ENCODE measurements at regions not wholly inside any gene's neighbourhood (a gene's known extent, or its start where the extent isn't known, plus 50 kb on each side); places are given as distances from the start of the nearest gene placed in this dataset.
"Not testable (repeated sequence)": the region's sequence is repeated elsewhere in the genome, so short reads cannot be mapped to it uniquely, and the experiment has no call there.

GRCh38 chr2:236903978-236904377 lies 181.7 kb upstream of the COPS8 start:
- no peak for DNase-seq (ENCODE audit: low read depth)

GRCh38 chr2:236904389-236905263 lies 181.1 kb upstream of the COPS8 start:
- DNase-seq (ENCODE audit: low read depth): no peak

- no peak for DNase-seq (ENCODE audit: low read depth)
These were observed 179.7 kb upstream of the COPS8 start for GRCh38 chr2:236905976-236906375.

- no peak for DNase-seq (ENCODE audit: low read depth)
These were observed 177.1 kb upstream of the COPS8 start for GRCh38 chr2:236908439-236909192.

- no peak for DNase-seq (ENCODE audit: low read depth)
These were observed 176.5 kb upstream of the COPS8 start for GRCh38 chr2:236909193-236909504.

- DNase-seq (ENCODE audit: low read depth): no peak
These were observed 175.9 kb upstream of the COPS8 start for GRCh38 chr2:236909802-236910201.

- DNase-seq (ENCODE audit: low read depth): no peak
These were observed 174.8 kb upstream of the COPS8 start for GRCh38 chr2:236910781-236911495.

GRCh38 chr2:236912326-236913120 lies 173.2 kb upstream of the COPS8 start:
- DNase-seq (ENCODE audit: low read depth): no peak

GRCh38 chr2:236915186-236915585 lies 170.5 kb upstream of the COPS8 start:
- no peak for DNase-seq (ENCODE audit: low read depth)

GRCh38 chr2:236915726-236916125 lies 170.0 kb upstream of the COPS8 start:
- no peak for DNase-seq (ENCODE audit: low read depth)

GRCh38 chr2:236916181-236916580 lies 169.5 kb upstream of the COPS8 start:
- DNase-seq (ENCODE audit: low read depth): no peak

- no peak for DNase-seq (ENCODE audit: low read depth)
These were observed 169.0 kb upstream of the COPS8 start for GRCh38 chr2:236916651-236917050.

GRCh38 chr2:236917164-236917563 lies 168.5 kb upstream of the COPS8 start:
- no peak for DNase-seq (ENCODE audit: low read depth)

- no peak for DNase-seq (ENCODE audit: low read depth)
These were observed 167.1 kb upstream of the COPS8 start for GRCh38 chr2:236918545-236918944.

- no peak for DNase-seq (ENCODE audit: low read depth)
These were observed 166.5 kb upstream of the COPS8 start for GRCh38 chr2:236919209-236919608.

- not testable (repeated sequence) for DNase-seq (ENCODE audit: low read depth)
These were observed 165.8 kb upstream of the COPS8 start for GRCh38 chr2:236919801-236920379.

GRCh38 chr2:236922061-236922460 lies 163.6 kb upstream of the COPS8 start:
- no peak for DNase-seq (ENCODE audit: low read depth)

GRCh38 chr2:236928380-236929037 lies 157.2 kb upstream of the COPS8 start:
- DNase-seq (ENCODE audit: low read depth): no peak

GRCh38 chr2:236932831-236933361 lies 152.8 kb upstream of the COPS8 start:
- no peak for DNase-seq (ENCODE audit: low read depth)

GRCh38 chr2:236934166-236934565 lies 151.5 kb upstream of the COPS8 start:
- DNase-seq (ENCODE audit: low read depth): no peak

- DNase-seq (ENCODE audit: low read depth): no peak
These were observed 151.0 kb upstream of the COPS8 start for GRCh38 chr2:236934656-236935055.
